HCT116 (cell line): ENCODE measurements at regions not wholly inside any gene's neighbourhood (a gene's known extent, or its start where the extent isn't known, plus 50 kb on each side); places are given as distances from the start of the nearest gene placed in this dataset.
A peak's percentile ranks its signal among the peaks of the same experiment; 100 is the strongest.

Source experiments
- ATAC-seq: fragments of 200-7000 bp; cut with Tn5 transposase; 2 replicates; pipeline ENCODE4 v1.9.1; 2020; ENCODE audit warnings: mild to moderate bottlenecking, moderate library complexity
- BruUV-seq: library from RNA; stranded (reverse); fragments of 400-500 nt; replicated peaks from 2 replicates; lab custom pipeline; 2021; lab: Mats Ljungman, UMichigan
- CTCF ChIA-PET: fragments of 300-600 bp; sonication (Branson Sonifier 250); formaldehyde crosslinking; loops from one replicate; lab custom pipeline; 2021; ENCODE audit warnings: antibody characterized with exemption; lab: Charles Lee
- POLR2A ChIA-PET: fragments of 300-600, 350-600 bp; sonication (Branson Sonifier 250); formaldehyde crosslinking; loops from one replicate; lab custom pipeline; 2021; ENCODE audit warnings: antibody characterized with exemption; lab: Charles Lee
- RAD21 ChIA-PET, 2 experiments: fragments of 300-600 bp; sonication (Branson Sonifier 250); formaldehyde crosslinking; loops; one replicate each; lab custom pipeline; 2023; ENCODE audit warnings: low total read pairs in 2 of 2; ENCODE audit not compliant: uncharacterized antibody in 2 of 2, unreplicated experiment in 2 of 2, low non-redundant PET in 1 of 2; lab: Charles Lee
- DNase-seq: peaks from one replicate; pipeline ENCODE4 v3.0.0-alpha.2; 2010; ENCODE audit warnings: low read depth, low spot score
- H2AFZ ChIP-seq: fragments of 200-600 bp; shearing (Covaris generic), sonication (generic); 2 replicates; pipeline ENCODE4 v1.6.1; 2017; ENCODE audit warnings: low read depth, mixed run types, mixed read lengths, antibody characterized with exemption, low read length; ENCODE audit not compliant: poor library complexity, severe bottlenecking
- H3K27ac ChIP-seq: 2 replicates; pipeline ENCODE4 v1.5.1; 2012; ENCODE audit warnings: low read depth, low read length
- H3K27me3 ChIP-seq: fragments of 200-600 bp; sonication (generic); 2 replicates; pipeline ENCODE4 v1.6.1; 2016; ENCODE audit warnings: mixed run types, low read length, mixed read lengths; ENCODE audit not compliant: insufficient read depth
- H3K36me3 ChIP-seq, 2 experiments: fragments of 200-500 bp in 1 of 2; fragments of 200-600 bp in 1 of 2; sonication (Bioruptor generic) in 1 of 2; sonication (generic) in 1 of 2; 2 replicates each; pipeline versions ENCODE4 v1.5.1 to v1.6.1; 2014 to 2016; ENCODE audit warnings: low read length in 2 of 2, inconsistent platforms in 1 of 2, mixed read lengths in 1 of 2, mixed run types in 1 of 2; ENCODE audit not compliant: insufficient read depth in 2 of 2, control insufficient read depth in 1 of 2
- H3K4me1 ChIP-seq, 2 experiments: fragments of 200-600 bp in 1 of 2; sonication (generic) in 1 of 2; 2 replicates each; pipeline versions ENCODE4 v1.5.1 to v1.6.1; 2012 to 2017; ENCODE audit warnings: low read length in 2 of 2, inconsistent platforms in 1 of 2, mild to moderate bottlenecking in 1 of 2, mixed read lengths in 1 of 2, mixed run types in 1 of 2, moderate library complexity in 1 of 2; ENCODE audit not compliant: insufficient read depth in 2 of 2, control insufficient read depth in 1 of 2
- H3K4me2 ChIP-seq: fragments of 200-600 bp; sonication (generic); 2 replicates; pipeline ENCODE4 v1.6.1; 2017; ENCODE audit warnings: mixed run types, low read length, mixed read lengths
- H3K4me3 ChIP-seq, 2 experiments: fragments of 200-600 bp in 1 of 2; sonication (generic) in 1 of 2; replicated peaks in 1 of 2; 2 replicates each; pipeline ENCODE4 v1.5.1; 2011 to 2016; ENCODE audit warnings: low read length in 2 of 2, control low read depth in 1 of 2, low read depth in 1 of 2, mild to moderate bottlenecking in 1 of 2, mixed read lengths in 1 of 2, mixed run types in 1 of 2
- H3K79me2 ChIP-seq: fragments of 200-600 bp; sonication (generic); 2 replicates; pipeline ENCODE4 v1.6.1; 2017; ENCODE audit warnings: mild to moderate bottlenecking, mixed run types, low read length, moderate library complexity, mixed read lengths; ENCODE audit not compliant: insufficient read depth
- H3K9ac ChIP-seq: fragments of 200-600 bp; sonication (generic); 2 replicates; pipeline ENCODE4 v1.6.1; 2016; ENCODE audit warnings: low read length, mixed read lengths
- H3K9me2 ChIP-seq: fragments of 200-600 bp; sonication (generic), shearing (Covaris generic); 2 replicates; pipeline ENCODE4 v1.6.1; 2017; ENCODE audit warnings: mixed run types, mild to moderate bottlenecking, moderate library complexity; ENCODE audit not compliant: insufficient read depth
- H3K9me3 ChIP-seq, 2 experiments: fragments of 200-500 bp in 1 of 2; fragments of 200-600 bp in 1 of 2; sonication (Bioruptor generic) in 1 of 2; sonication (generic) in 1 of 2; 2 replicates each; pipeline ENCODE4 v1.6.1; 2014 to 2017; ENCODE audit warnings: low read length in 2 of 2, mixed read lengths in 2 of 2, inconsistent platforms in 1 of 2, low read depth in 1 of 2, mild to moderate bottlenecking in 1 of 2, mixed run types in 1 of 2, moderate library complexity in 1 of 2; ENCODE audit not compliant: control insufficient read depth in 1 of 2, insufficient read depth in 1 of 2
- H4K20me1 ChIP-seq: fragments of 200-600 bp; sonication (generic), shearing (Covaris generic); 2 replicates; pipeline ENCODE4 v1.6.1; 2017; ENCODE audit warnings: mixed run types, mild to moderate bottlenecking, moderate library complexity; ENCODE audit not compliant: insufficient read depth
- CEBPB ChIP-seq: IDR thresholded peaks from 2 replicates; pipeline ENCODE4 v1.6.1; 2012; ENCODE audit warnings: low read depth
- EGR1 ChIP-seq: IDR thresholded peaks from 2 replicates; pipeline ENCODE4 v1.6.1; 2012; ENCODE audit warnings: low read depth
- EZH2 ChIP-seq: fragments of 200-600 bp; sonication (generic); IDR thresholded peaks from 2 replicates; pipeline ENCODE4 v1.6.1; 2017; ENCODE audit warnings: antibody characterized with exemption, mixed run types
- JUND ChIP-seq: IDR thresholded peaks from 2 replicates; pipeline ENCODE4 v1.6.1; 2012
- RAD21 ChIP-seq: IDR thresholded peaks from 2 replicates; pipeline ENCODE4 v1.6.1; 2012; ENCODE audit warnings: low read depth, mild to moderate bottlenecking
- SRF ChIP-seq: IDR thresholded peaks from 2 replicates; pipeline ENCODE4 v1.6.1; 2012; ENCODE audit warnings: low read depth
- YY1 ChIP-seq: IDR thresholded peaks from 2 replicates; pipeline ENCODE4 v1.6.1; 2011; ENCODE audit warnings: low read length, low read depth, moderate library complexity, mild to moderate bottlenecking; ENCODE audit not compliant: insufficient replicate concordance; ENCODE audit errors: extremely low read depth
- ZFX ChIP-seq: fragments of 450-650 bp; IDR thresholded peaks from 2 replicates; pipeline ENCODE4 v1.6.1; 2017
- intact Hi-C: fragments of 100-400 bp; cut with micrococcal nuclease; formaldehyde crosslinking; loops from 2 replicates; pipeline ENCODE4 v1.10.0; 2022
- TF ChIP-seq, protein P1 (sequence below): IDR thresholded peaks from 2 replicates; pipeline ENCODE4 v1.6.1; 2012; ENCODE audit warnings: low read depth
- TF ChIP-seq, protein P2 (sequence below): IDR thresholded peaks from 2 replicates; pipeline ENCODE4 v1.6.1; 2012

DNA sequence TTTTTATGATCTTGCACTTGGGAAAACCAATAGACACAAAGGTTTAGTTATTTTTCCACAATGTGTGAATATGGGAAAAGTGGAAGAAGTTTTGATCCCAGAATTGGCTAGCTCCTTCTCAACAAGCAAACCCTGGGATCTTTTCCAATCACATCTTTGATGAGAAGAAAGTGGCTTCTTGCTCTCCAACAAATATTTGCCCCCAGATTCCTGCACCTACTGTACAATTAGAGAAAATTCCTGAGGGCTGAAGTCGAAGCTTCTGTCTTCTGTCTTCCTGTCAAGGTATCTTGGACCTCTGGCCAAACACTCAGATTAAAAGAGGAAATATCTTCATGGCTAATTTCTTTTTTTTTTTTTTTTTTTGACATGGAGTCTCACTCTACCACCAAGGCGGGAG, 113.1 kb upstream of the SLC45A1 start:
- ATAC-seq, result no peak
- CTCF ChIA-PET, result interaction anchor here (1.1 to 1.6 kb wide), 2 partner anchors 10 to 109 kb away, joined by 3 to 7 read pairs; no protein-coding TSS in a partner anchor

DNA sequence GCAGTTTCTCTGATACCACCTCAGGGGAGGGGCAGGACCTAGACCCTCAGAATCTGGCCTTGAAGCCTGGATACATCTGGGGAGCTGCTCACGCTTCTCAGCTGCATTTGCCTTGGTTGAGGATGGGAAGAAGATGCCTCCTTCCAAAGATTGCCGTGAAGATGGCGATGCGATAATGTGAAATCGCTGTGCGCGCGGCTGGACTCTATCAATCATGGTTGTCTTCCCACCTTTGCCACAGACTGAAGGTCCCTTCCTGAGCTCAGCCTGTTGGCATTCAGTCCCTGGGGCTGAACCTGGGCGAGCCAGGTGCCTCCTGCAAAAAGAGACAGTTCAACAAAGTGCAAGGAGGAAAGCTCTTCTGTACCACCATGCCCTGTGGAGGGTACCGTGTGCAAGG, 114.4 kb upstream of the SLC45A1 start:
- intact Hi-C loops, result loop anchor here (5.0 kb wide), 1 partner anchor 104 kb away; no protein-coding TSS in a partner anchor

More for the DNA sequence above, 113.1 kb upstream of the SLC45A1 start:
- Histone ChIP-seq H3K27me3 (no peaks in the 10 kb centered on the region), H3K4me1 (peaks cover 62 to 97% of the 10 kb centered on the region in 2 experiments), H3K36me3 (no peaks in the 10 kb centered on the region), H3K9ac (peak overlapping the region; percentile 64; the same call in 1 of the 2 replicates), H3K79me2 (no peaks in the 10 kb centered on the region), H3K9me2 (no peaks in the 10 kb centered on the region), H4K20me1 (no peaks in the 10 kb centered on the region), H3K4me2 (peak overlapping the region; percentile 77; the same call in 1 of the 2 replicates), H3K27ac (peak overlapping the region; percentile 91), H2AFZ (no peak overlapping the region), H3K4me3 (no peak overlapping the region), H3K9me3 (no peaks in the 10 kb centered on the region)
- BruUV-seq, result no TSS peak
- intact Hi-C loops, result loop anchor here (5.0 kb wide), 1 partner anchor 102 kb away; no protein-coding TSS in a partner anchor
- no peak for DNase-seq
- ChIA-PET RAD21 (interaction anchor here in 1 of 2 experiments (0.7 kb wide), 1 partner anchor 161 kb away, joined by 3 read pairs; no protein-coding TSS in a partner anchor), POLR2A (interaction anchor here (0.7 to 3.6 kb wide), 17 partner anchors 10 to 264 kb away, joined by 3 to 18 read pairs (median 4); partner anchors contain the start of gene TNFRSF9)
- TF ChIP-seq CEBPB (no peak), EGR1 (no peak), ZFX (no peak), JUND (no peak)

More for the DNA sequence above, 114.4 kb upstream of the SLC45A1 start:
- Histone ChIP-seq H3K4me1 (peaks cover 71 to 98% of the 10 kb centered on the region in 2 experiments), H3K4me3 (no peak overlapping the region), H4K20me1 (no peaks in the 10 kb centered on the region), H2AFZ (no peak overlapping the region), H3K36me3 (no peaks in the 10 kb centered on the region), H3K4me2 (peak overlapping the region; percentile 77), H3K9me3 (no peaks in the 10 kb centered on the region), H3K27me3 (no peaks in the 10 kb centered on the region), H3K79me2 (no peaks in the 10 kb centered on the region), H3K9me2 (no peaks in the 10 kb centered on the region), H3K27ac (peak overlapping the region; percentile 91), H3K9ac (peak overlapping the region; percentile 64)
- ChIA-PET CTCF (interaction anchor here (0.6 to 1.6 kb wide), 2 partner anchors 111 to 647 kb away, joined by 3 to 7 read pairs; no protein-coding TSS in a partner anchor), POLR2A (interaction anchor here (0.7 to 3.6 kb wide), 9 partner anchors 9 to 178 kb away, joined by 3 to 18 read pairs (median 6); partner anchors contain the start of gene ERRFI1), RAD21 (interaction anchor here in 1 of 2 experiments (0.6 to 0.8 kb wide), 2 partner anchors 19 to 110 kb away, joined by 3 read pairs; no protein-coding TSS in a partner anchor)
- BruUV-seq, result no TSS peak
- TF ChIP-seq, protein P1, sequence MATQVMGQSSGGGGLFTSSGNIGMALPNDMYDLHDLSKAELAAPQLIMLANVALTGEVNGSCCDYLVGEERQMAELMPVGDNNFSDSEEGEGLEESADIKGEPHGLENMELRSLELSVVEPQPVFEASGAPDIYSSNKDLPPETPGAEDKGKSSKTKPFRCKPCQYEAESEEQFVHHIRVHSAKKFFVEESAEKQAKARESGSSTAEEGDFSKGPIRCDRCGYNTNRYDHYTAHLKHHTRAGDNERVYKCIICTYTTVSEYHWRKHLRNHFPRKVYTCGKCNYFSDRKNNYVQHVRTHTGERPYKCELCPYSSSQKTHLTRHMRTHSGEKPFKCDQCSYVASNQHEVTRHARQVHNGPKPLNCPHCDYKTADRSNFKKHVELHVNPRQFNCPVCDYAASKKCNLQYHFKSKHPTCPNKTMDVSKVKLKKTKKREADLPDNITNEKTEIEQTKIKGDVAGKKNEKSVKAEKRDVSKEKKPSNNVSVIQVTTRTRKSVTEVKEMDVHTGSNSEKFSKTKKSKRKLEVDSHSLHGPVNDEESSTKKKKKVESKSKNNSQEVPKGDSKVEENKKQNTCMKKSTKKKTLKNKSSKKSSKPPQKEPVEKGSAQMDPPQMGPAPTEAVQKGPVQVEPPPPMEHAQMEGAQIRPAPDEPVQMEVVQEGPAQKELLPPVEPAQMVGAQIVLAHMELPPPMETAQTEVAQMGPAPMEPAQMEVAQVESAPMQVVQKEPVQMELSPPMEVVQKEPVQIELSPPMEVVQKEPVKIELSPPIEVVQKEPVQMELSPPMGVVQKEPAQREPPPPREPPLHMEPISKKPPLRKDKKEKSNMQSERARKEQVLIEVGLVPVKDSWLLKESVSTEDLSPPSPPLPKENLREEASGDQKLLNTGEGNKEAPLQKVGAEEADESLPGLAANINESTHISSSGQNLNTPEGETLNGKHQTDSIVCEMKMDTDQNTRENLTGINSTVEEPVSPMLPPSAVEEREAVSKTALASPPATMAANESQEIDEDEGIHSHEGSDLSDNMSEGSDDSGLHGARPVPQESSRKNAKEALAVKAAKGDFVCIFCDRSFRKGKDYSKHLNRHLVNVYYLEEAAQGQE, result no peak
- TF ChIP-seq SRF (no peak), YY1 (peak; percentile 1), EZH2 (no peak), RAD21 (no peak), CEBPB (no peak)
- TF ChIP-seq, protein P2, sequence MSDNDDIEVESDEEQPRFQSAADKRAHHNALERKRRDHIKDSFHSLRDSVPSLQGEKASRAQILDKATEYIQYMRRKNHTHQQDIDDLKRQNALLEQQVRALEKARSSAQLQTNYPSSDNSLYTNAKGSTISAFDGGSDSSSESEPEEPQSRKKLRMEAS, result no peak
- no peak for ATAC-seq
- DNase-seq, result no peak
